HG03045 (cell line): ENCODE measurements at regions not wholly inside any gene's neighbourhood (a gene's known extent, or its start where the extent isn't known, plus 50 kb on each side); places are given as distances from the start of the nearest gene placed in this dataset.

Experiments
- ATAC-seq: cut with Tn5 transposase; IDR thresholded peaks from one replicate; pipeline ENCODE4 v1.9.1; 2021; ENCODE audit warnings: mild to moderate bottlenecking, moderate library complexity; ENCODE audit not compliant: unreplicated experiment

DNA sequence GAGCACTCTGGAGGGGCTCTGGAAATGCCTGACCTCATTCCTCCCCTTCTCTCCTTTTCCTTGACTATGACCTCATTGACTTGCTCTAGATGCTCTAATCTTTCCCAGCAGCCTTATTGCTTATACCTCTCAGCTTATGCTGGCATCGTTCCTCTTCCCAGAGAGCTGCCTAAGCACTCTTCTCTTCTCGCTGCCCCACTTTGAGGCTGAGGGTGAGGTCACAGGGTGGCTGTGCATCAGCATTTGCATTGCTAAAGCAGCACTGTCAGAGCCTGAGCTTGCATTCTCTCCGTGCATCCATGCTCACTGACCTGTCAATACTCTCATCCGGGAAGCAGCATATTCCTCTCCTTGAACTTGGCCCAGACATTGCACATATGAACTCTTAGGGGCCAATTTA is 96.4 kb upstream of the NTRK2 start:
- ATAC-seq = no peak

DNA sequence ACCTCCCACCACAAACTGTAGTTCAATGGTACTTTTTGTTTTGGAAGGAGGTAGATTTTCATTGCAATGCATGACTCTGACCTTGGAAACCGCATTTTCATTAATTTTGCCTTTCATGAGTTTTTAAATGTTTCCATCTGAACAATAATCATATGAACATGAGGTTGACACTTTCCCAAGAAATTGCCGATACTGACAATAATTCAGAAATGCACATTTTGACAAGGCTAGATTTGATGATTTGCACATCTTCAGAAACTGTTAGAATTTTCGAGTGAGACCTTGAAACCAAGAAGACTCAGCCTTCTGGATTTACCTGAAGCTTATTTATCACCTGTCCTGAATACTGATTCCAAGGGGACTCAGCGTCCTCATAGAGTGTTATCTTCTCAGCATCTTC is 93.8 kb upstream of the NTRK2 start:
- no peak for ATAC-seq

DNA sequence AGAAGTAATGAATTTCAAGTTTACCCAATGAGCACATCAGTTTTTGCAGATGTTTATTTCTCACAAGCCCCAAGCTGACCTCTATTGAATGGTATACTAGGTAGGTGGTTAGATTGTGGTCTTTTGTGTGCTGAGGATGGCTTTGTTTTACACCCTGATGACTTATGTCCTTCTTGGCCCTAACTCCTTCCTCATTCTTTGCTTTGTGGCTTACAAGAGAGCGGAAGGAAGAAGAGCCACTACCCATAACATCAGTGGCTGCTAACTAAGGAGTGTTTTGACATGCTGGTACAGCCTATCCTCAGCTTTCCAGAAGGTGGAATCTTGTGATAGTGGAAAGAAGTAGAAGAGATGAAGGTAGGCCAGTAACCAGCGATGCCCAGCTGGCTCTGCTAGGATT is 85.7 kb upstream of the NTRK2 start:
- ATAC-seq = no peak

DNA sequence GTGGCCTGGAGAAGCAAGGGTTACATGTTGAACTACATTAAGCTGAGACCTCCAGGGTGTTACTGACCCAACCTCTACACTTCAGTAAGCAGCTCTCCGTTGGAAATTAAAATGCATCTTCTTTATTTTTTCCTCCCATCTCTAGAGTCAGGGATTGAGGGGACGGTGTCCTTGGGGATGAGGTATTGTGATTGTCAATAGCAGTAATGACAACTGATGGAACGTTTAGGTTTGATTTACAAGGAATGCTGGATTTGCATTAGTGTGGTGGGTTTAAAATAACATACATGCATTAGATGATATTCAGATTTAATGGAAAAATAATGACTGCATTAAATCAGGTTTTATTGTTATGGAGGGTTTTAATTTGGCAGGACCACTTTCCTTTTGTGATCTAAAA is 82.9 kb upstream of the NTRK2 start:
- no peak for ATAC-seq

DNA sequence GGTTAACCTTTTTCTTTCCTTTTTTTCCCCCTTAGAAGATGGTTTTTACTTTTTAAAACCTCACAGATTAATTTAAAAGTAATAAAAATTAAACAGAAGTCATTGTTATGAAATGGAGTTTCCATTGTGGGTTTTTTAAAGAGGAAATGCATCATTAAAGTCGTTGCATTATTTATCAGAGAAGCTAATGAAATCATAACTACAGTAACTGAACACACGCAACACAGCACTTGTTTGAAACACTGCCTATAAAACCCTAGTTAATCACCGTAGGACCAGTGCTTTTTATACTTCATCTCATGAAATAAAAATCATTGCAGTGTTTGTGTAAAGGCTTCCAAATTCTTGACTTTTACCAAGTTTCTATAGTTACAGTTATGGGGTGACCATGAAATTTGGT is 82.4 kb upstream of the NTRK2 start:
- ATAC-seq = no peak

DNA sequence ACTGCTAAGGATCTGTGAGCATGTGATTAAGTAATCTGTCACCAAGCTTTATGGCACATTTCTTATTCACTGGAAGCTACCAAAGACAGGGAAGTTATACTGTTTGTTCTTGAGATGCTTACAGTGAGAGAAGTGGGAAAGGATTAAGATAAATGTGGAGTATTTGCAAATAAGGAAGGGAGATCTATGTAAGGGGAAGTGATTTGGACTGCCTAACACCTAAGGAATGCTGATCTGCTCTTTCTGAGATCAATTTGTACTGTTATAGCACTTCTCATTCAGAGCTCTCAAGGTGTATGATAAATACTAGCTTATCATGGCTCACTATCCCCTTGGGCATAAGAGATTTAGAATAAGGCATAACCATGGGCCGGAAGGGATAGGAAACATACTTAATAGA is 80.0 kb upstream of the NTRK2 start:
- ATAC-seq = no peak

DNA sequence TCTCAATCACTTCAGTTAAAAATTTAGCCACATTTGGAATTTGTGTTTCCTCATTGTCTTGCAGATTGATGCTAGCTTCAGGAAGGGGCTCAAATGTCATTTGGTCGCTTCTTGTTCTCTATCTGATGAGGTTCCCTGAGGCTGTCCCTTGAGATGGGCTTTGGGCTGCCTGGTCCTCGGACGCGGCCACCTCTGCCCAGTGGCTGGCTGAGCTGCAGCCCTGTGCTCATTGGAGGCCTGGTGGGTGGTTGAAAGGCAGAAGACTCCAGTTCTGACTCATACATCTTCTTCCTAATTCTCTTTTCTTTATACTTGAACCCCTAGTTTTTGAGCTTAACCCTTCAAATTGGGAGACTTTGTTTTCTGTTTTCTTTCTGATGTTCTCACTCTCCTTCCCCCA is 78.8 kb upstream of the NTRK2 start:
- no peak for ATAC-seq

DNA sequence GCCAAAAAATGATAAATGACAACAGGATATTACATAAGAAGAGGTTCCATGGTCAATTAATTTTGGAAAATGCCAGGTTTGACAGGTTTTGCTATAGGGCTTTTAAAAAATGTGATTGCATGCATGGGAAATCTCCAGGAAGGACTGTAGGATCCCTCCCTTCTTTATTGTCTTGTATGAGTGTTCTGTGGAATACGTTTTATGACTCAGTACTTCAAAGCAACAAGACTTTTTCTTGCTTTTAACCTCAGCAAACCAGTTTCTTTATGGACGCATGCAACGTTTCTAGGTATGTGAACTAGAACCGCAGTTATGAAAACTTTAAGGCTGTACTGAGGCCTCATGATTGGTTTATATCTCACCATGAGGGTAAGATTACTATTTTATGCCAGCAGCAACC is 76.6 kb upstream of the NTRK2 start:
- no peak for ATAC-seq

- no peak for ATAC-seq
Observed at GRCh38 chr9:84593352-84593751, 76.2 kb upstream of the NTRK2 start.

DNA sequence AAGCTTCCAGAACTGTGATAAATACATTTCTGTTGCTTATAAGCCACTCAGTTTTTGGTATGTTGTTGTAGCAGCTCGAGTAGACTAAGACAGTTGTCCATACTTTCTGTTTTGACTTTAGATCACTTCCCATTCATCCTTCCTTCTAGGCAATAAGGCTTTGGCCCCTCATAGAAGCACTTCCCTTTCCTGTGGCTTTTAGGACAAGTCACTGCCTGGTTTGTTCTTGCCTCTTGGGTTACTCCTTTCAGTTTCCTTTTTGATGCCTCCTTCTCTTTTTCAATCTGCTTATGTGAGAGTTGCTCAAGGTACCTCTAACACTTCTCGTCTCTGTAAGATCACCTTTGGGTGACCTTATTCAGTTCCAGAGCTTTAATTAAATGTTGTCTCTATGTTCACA is 72.4 kb upstream of the NTRK2 start:
- ATAC-seq = peak; percentile 95

DNA sequence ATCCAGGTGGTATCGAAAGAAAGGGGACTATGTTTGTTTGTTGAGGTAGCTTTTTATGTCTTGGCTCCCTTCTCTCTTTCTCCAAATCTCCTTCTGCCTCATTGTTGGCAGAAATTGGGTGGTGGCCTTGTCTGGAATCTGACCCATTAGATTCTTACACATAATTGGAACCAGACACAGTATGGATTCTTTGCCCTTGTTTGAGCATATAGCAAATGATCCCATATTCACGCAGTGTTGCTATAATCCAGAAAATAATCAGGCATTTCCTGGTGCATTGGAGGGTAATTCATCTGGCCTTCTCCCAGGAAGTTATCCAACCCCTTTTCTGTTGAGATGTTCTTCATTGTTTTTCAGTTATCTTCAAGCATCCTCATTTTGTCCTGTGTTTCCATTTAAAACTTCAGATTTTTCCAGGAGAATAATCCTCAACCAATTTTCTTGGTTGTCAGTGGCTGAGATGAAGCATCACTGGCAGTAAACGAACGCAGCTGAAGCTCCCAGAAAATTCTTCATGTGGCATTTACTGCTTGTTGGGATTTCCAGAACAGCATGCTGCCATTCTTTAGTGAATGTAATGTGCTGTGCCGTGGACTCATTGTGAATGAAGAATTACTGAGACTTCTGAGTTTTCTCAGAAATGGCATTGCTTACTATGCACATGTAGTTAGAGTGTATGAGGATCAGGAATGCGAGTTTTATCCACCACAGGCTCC is 70.5 kb upstream of the NTRK2 start:
- ATAC-seq = no peak

GRCh38 chr9:84600739-84601138 is 68.8 kb upstream of the NTRK2 start:
- ATAC-seq = no peak

DNA sequence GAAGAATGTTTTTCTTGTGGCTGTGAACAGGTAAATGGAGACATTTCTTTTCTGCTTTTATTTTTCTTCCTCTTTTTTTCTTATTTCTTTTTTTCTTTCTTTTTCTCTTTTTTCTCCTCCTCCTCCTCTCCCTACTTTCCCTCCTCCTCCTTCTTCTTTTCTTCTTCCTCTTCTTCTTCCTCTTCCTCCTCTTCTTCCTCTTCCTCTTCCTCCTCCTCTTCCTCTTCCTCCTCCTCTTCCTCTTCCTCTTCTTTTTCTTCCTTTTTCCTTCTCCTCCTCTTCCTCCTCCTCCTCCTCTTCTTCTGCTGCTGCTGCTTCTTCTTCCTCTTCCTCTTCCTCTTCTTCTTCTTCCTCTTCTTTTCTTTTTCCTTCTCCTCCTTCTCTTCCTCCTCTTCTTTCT is 65.3 kb upstream of the NTRK2 start:
- ATAC-seq = no peak

DNA sequence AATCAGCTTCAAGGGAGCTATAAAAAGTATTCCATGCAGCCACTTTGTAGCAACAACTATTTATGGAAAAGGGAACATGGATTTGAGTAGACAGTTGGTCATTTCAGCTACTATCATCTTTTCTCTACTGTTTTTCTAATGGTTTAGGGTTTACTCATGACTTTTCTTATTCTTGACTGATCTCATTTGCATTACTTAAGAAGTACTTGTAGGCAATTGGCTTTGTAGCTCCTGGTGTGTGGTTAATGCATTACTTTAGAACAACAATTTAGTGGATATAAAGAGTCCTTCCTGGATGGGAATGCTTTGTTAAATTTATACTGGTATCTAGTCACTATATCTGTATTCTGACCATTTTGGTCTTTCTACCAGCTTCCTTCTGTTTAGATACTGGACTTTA is 59.8 kb upstream of the NTRK2 start:
- ATAC-seq = no peak

GRCh38 chr9:84613431-84613830 is 56.1 kb upstream of the NTRK2 start:
- ATAC-seq = no peak

DNA sequence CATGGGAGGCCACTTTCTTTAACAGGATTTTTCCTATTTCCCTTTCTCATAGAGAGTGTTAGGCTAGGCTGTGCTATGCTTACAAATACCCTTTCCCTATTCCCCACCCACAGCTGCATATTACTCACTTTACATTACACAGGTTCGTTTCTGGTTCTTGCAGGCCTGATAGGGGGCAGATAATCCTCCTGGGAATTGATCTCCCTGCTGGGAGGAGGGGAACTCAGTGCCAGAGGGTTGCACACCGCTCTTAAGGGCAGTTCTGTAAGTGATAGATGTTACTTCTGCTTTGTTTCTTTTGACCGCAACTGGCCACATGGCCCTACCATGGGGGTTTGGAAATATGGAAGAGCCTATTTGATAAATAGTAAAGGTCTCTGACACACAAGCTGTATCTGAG is 54.0 kb upstream of the NTRK2 start:
- ATAC-seq = no peak

DNA sequence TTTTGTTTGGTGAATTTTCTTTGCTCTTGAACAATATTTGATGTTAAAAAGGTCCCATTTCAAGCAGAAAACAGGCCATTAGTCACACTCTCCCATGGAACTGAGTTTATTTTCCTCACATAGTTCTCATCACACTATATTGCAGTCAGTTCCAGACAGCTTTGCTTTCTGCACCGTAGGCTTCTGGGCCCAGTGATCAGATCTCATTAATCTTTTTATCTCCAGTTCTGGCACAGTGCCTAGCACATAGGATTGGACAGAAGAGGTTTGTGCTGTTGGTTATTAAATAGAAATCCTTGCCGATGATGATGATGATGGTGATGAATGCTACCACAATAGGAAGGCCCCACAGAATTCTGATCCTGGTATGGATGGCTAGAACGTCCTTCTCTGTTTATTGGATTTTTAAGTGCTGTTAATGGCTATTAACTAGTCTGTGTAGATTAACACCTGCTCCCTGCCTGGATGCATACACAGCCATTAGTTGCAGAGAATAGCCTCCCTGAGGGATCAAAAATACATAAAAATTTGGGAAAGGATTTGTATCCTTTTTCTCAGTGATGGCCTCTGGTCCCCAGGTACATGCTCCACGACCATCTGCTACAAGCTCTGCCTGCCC is 52.0 kb upstream of the NTRK2 start:
- ATAC-seq = no peak
